ENCODE measurements at regions not wholly inside any gene's neighbourhood (a gene's known extent, or its start where the extent isn't known, plus 50 kb on each side); places are given as distances from the start of the nearest gene placed in this dataset.

DNA sequence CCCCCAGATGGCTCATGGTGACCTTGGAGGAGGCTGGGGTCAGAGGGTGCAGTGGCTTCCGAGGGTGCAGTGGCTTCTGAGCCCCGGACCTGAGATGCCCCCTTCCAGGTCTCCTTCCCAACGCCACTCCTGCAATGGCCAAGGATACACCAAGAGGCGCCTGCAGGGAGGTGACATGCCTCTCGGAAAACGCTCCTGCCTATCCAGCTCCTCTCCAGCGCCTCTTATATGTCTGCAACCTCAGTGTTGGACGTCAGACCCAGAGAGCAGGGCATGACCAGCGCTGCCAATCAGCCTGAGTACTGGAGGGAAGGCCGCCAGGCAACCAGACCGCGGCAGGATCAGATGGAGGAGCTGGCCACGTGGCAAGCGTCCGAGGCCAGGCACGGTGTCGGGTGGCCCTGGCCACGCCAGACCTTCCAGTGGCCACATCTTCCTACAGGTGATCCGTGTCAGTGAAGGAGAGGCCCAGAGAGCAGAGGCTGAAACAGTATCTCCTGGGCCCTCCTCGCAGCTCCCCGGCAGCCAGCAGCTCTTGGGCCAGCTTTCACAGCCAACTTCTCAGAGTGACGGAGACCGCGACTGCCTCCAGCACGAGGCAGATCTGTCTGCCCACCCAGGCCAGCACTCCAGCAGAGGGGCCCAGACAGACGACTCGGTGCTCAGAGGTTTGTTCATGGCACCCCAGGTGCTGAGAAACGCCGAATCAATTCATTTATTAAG, 199.5 kb upstream of the SALL3 start:
- H4K20me1 ChIP-seq (ENCODE audit: insufficient read depth): no peaks in the 10 kb centered on the region
- TF ChIP-seq TAF1 (IDR thresholded peaks at IDR 0.05; ENCODE audit: low read depth) (no peak), POLR2AphosphoS5 (IDR thresholded peaks at IDR 0.05) (no peak), EP300 (conservative IDR thresholded peaks at IDR 0.05; ENCODE audit: poor library complexity, severe bottlenecking) (no peak), RAD21 (conservative IDR thresholded peaks at IDR 0.05) (no peak), MXI1 (conservative IDR thresholded peaks at IDR 0.05; ENCODE audit: poor library complexity, severe bottlenecking) (no peak), SMC3 (conservative IDR thresholded peaks at IDR 0.05; ENCODE audit: poor library complexity) (no peak), EZH2 (IDR thresholded peaks at IDR 0.05; ENCODE audit: borderline replicate concordance, insufficient read depth, low read length, poor library complexity, severe bottlenecking) (no peak)
- TF ChIP-seq, protein P1, sequence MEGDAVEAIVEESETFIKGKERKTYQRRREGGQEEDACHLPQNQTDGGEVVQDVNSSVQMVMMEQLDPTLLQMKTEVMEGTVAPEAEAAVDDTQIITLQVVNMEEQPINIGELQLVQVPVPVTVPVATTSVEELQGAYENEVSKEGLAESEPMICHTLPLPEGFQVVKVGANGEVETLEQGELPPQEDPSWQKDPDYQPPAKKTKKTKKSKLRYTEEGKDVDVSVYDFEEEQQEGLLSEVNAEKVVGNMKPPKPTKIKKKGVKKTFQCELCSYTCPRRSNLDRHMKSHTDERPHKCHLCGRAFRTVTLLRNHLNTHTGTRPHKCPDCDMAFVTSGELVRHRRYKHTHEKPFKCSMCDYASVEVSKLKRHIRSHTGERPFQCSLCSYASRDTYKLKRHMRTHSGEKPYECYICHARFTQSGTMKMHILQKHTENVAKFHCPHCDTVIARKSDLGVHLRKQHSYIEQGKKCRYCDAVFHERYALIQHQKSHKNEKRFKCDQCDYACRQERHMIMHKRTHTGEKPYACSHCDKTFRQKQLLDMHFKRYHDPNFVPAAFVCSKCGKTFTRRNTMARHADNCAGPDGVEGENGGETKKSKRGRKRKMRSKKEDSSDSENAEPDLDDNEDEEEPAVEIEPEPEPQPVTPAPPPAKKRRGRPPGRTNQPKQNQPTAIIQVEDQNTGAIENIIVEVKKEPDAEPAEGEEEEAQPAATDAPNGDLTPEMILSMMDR (IDR thresholded peaks at IDR 0.05; ENCODE audit: poor library complexity, severe bottlenecking): no peak
- TF ChIP-seq, protein P2, sequence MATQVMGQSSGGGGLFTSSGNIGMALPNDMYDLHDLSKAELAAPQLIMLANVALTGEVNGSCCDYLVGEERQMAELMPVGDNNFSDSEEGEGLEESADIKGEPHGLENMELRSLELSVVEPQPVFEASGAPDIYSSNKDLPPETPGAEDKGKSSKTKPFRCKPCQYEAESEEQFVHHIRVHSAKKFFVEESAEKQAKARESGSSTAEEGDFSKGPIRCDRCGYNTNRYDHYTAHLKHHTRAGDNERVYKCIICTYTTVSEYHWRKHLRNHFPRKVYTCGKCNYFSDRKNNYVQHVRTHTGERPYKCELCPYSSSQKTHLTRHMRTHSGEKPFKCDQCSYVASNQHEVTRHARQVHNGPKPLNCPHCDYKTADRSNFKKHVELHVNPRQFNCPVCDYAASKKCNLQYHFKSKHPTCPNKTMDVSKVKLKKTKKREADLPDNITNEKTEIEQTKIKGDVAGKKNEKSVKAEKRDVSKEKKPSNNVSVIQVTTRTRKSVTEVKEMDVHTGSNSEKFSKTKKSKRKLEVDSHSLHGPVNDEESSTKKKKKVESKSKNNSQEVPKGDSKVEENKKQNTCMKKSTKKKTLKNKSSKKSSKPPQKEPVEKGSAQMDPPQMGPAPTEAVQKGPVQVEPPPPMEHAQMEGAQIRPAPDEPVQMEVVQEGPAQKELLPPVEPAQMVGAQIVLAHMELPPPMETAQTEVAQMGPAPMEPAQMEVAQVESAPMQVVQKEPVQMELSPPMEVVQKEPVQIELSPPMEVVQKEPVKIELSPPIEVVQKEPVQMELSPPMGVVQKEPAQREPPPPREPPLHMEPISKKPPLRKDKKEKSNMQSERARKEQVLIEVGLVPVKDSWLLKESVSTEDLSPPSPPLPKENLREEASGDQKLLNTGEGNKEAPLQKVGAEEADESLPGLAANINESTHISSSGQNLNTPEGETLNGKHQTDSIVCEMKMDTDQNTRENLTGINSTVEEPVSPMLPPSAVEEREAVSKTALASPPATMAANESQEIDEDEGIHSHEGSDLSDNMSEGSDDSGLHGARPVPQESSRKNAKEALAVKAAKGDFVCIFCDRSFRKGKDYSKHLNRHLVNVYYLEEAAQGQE (IDR thresholded peaks at IDR 0.05; ENCODE audit: borderline replicate concordance): no peak

DNA sequence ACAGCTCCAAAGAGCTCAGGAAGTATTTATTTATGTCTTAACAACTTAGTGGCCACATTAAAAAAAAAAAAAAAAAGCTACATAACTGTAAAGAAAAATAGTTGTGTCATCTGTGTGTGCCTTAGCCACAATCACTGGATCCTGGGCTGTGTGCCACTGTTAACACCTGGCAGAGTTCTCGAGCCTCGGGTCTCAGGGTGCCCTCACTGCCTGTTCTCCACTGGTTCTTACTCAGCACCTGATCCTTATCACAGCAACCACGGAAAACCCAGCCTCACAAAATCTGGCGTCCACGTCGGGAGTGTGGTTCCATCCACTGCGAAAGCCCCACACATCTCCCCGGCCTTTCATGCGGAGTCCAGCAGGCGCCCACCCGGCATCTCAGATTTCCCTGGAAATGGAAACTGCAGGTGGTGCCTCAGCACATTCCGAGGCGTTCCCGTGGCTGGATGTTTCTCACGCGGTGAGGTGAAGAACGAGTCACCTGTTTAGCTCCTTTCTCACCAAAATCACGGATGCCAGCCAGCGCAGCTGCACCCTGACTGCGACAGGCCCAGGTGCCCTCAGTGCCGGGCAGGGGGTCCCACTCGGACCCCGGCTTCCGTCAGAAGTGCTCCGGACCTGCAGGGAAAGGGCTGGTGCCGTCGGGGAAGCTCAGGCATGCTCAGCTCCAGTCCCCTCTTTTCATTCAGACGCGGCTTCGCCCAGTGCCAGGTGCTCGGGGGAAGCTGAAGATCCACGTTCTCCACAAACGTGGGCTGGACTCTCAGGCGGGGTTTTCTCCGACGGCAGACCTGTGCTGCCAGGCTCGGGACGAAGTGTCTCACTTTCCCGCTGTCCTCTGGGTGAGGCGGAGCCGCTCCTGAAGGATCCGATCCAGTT, 198.7 kb upstream of the SALL3 start:
- Histone ChIP-seq H3K36me3 (ENCODE audit: insufficient read depth, low read length) (no peaks in the 10 kb centered on the region), H3K27ac (ENCODE audit: low read length) (no peak overlapping the region), H3K9me2 (ENCODE audit: insufficient read depth, low read length) (no peaks in the 10 kb centered on the region), H3K79me2 (replicated peaks; ENCODE audit: insufficient read depth, low read length) (no peaks in the 10 kb centered on the region), H3K9ac (ENCODE audit: low read length) (no peak overlapping the region), H3K27me3 (ENCODE audit: insufficient read depth, low read depth, low read length) (no peaks in the 10 kb centered on the region), H3F3A (ENCODE audit: insufficient read depth, low read length, poor library complexity, severe bottlenecking) (no peaks in the 10 kb centered on the region), H3K4me3 (ENCODE audit: low read length) (no peak overlapping the region), H2AFZ (ENCODE audit: low read depth, low read length) (no peak overlapping the region), H3K9me3 (ENCODE audit: low read length) (no peaks in the 10 kb centered on the region), H4K20me1 (ENCODE audit: insufficient read depth) (no peaks in the 10 kb centered on the region), H3K4me2 (ENCODE audit: low read length) (no peak overlapping the region)
- no peak for TF ChIP-seq SMC3 (conservative IDR thresholded peaks at IDR 0.05; ENCODE audit: poor library complexity)
- TF ChIP-seq POLR2AphosphoS5 (IDR thresholded peaks at IDR 0.05): no peak
- TF ChIP-seq, protein P2 (IDR thresholded peaks at IDR 0.05; ENCODE audit: borderline replicate concordance): no peak
- no peak for TF ChIP-seq EZH2 (IDR thresholded peaks at IDR 0.05; ENCODE audit: borderline replicate concordance, insufficient read depth, low read length, poor library complexity, severe bottlenecking)
- TF ChIP-seq, protein P1 (IDR thresholded peaks at IDR 0.05; ENCODE audit: poor library complexity, severe bottlenecking): no peak
- no peak for TF ChIP-seq TAF1 (IDR thresholded peaks at IDR 0.05; ENCODE audit: low read depth)
- no peak for TF ChIP-seq EP300 (conservative IDR thresholded peaks at IDR 0.05; ENCODE audit: poor library complexity, severe bottlenecking)
- TF ChIP-seq MXI1 (conservative IDR thresholded peaks at IDR 0.05; ENCODE audit: poor library complexity, severe bottlenecking): no peak
- TF ChIP-seq RAD21 (conservative IDR thresholded peaks at IDR 0.05): no peak

More for the DNA sequence above, 199.5 kb upstream of the SALL3 start:
- H3K27ac ChIP-seq (ENCODE audit: low read length): no peak overlapping the region
- H3K4me2 ChIP-seq (ENCODE audit: low read length): no peak overlapping the region
- H3K9me2 ChIP-seq (ENCODE audit: insufficient read depth, low read length): no peaks in the 10 kb centered on the region
- H3K27me3 ChIP-seq (ENCODE audit: insufficient read depth, low read depth, low read length): no peaks in the 10 kb centered on the region
- no peaks in the 10 kb centered on the region for H3K9me3 ChIP-seq (ENCODE audit: low read length)
- no peak overlapping the region for H3K4me3 ChIP-seq (ENCODE audit: low read length)
- H3K9ac ChIP-seq (ENCODE audit: low read length): no peak overlapping the region
- H3K36me3 ChIP-seq (ENCODE audit: insufficient read depth, low read length): no peaks in the 10 kb centered on the region
- no peaks in the 10 kb centered on the region for H3F3A ChIP-seq (ENCODE audit: insufficient read depth, low read length, poor library complexity, severe bottlenecking)
- H3K79me2 ChIP-seq (replicated peaks; ENCODE audit: insufficient read depth, low read length): no peaks in the 10 kb centered on the region
- H2AFZ ChIP-seq (ENCODE audit: low read depth, low read length): no peak overlapping the region
